HG03097 (cell line): ENCODE measurements at regions not wholly inside any gene's neighbourhood (a gene's known extent, or its start where the extent isn't known, plus 50 kb on each side); places are given as distances from the start of the nearest gene placed in this dataset.

Experiments used
- ATAC-seq: cut with Tn5 transposase; IDR thresholded peaks from one replicate; pipeline ENCODE4 v1.9.1; 2021; ENCODE audit not compliant: unreplicated experiment, low FRiP score

DNA sequence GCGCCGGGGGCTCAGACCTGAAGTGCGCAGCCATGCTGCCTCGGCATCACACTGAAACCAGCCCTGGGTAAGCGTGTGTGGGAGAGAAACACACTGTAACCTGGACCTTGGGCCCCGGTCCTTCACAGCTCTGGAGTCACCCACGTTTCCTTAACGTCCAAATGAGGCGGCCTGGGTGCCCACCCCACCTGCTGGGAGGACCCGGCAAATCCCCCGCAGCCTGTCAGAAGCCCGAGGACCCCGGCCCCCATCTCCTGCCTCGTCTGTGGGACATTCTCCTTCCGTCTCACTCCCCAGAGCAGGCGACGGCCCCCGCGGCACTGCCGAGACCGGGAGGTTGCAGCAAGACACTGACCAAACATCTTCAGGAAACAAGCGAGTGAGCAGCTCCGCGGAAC is 66.5 kb upstream of the GALNT9 start:
- ATAC-seq: no peak

DNA sequence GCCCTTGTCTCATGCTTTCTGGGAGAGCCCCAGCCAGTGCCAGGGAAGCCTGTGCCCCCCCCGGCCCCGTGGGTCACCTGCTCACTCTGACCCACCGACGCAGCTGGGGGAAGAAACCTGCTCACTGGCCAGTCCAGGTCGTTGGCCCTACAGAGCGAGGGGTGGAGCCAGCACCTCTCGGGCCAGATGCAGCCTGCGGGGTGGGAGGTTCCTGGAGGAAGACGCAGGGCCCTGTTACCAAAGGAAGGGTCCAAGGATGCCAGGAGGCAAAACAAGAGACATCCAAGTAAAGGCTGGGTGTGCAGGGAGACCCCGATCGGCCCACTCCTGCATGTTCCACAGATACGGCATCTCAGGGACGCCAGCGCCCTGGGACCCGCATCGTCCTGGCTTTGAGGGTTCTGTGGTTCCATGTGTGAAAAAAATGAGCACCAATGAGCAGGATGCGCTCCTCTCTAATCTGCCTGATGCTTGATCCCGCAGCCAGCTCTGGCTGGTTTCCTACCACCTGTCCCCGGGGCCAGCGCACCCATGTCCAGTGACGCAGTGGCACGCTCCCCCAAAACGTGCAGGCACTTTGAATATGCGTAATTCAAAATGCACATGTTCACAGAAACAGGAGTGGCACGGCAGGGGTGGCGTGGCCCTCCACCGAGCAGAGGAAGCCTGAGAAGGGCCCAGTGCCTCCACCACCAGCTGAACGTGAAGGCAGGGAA is 66.0 kb upstream of the GALNT9 start:
- ATAC-seq: no peak

- ATAC-seq: no peak
Measured at GRCh38 chr12:132393991-132394949, 64.9 kb upstream of the GALNT9 start.

DNA sequence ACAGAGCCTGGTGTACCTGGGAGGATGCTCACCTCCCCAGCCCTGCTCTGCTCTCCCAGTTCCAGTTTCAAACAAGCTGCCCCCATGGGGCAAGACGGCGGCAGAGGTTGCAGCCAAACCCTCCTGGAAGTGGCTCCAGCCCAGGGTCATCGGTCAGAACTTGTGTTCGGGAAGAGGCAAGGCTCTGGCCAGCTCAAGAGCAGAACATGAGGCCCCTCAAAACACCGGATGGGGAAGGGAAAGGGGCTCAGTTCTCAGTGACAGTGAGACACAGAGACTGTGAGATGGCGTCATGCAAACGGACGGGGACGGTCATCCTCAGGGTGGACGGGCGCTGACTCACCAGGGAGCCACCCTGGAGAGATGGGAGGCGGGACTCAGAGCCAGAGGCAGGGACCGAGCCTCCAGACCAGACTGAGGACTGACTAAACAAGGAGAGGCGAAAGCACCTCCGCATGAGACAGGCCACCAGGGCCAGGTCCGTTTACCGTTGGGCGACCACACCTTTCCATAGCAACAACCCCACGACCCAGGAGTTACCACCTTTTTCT is 63.9 kb upstream of the GALNT9 start:
- ATAC-seq: no peak

- ATAC-seq: no peak
Measured at GRCh38 chr12:132392389-132393244, 63.2 kb upstream of the GALNT9 start.

- ATAC-seq: no peak
Measured at GRCh38 chr12:132391326-132392041, 62.1 kb upstream of the GALNT9 start.

- ATAC-seq: no peak
Measured at GRCh38 chr12:132390287-132391076, 61.1 kb upstream of the GALNT9 start.

GRCh38 chr12:132389526-132390286 is 60.3 kb upstream of the GALNT9 start:
- no peak for ATAC-seq

DNA sequence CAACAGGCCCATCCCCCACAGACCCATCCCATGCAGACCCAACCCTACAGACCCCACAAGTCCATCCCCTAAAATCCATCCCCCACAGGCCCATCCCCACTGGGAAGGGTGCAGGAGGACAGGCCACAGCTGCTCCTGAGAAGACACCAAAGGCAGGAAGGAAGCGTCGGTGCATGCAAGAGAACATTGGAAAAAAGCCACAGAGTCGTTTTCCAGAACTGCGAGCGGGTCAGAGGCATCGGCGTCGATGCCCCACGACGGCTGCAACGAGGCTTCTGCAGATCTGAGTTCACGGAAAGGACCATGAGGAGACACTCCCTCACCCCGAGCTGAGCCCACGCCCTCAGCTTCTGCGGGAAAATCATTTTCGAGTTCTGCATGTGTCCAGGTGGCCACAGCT is 59.6 kb upstream of the GALNT9 start:
- ATAC-seq: no peak

- no peak for ATAC-seq
Measured at GRCh38 chr12:132388379-132389015, 59.1 kb upstream of the GALNT9 start.

DNA sequence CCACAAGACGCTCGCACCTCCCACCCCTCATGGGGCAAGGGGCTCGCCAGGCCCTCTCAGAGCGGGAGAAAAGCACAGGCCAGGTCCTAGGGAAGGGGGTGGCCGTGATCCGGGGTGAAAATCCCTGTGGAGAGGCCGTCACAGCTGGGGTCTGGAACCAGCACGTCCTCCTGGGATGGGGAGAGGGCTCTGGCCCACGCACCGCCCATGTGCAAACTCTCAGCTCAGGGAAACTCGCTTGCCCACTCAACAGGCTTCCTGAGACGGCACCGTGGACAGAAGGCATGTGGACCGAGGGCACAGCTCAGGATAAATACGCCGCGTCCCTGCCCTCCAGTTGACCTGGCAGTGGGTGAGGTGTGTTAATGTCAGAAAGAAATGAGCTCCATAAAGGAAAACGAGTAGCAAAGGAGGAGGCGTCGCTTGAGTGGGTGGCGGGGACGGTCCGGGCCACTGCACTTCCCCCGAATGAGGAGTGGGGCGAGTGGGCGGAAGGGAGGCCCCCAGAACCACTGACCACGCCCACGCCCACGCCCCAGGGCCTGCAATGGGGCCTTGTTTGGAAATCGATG is 57.6 kb upstream of the GALNT9 start:
- ATAC-seq: no peak

DNA sequence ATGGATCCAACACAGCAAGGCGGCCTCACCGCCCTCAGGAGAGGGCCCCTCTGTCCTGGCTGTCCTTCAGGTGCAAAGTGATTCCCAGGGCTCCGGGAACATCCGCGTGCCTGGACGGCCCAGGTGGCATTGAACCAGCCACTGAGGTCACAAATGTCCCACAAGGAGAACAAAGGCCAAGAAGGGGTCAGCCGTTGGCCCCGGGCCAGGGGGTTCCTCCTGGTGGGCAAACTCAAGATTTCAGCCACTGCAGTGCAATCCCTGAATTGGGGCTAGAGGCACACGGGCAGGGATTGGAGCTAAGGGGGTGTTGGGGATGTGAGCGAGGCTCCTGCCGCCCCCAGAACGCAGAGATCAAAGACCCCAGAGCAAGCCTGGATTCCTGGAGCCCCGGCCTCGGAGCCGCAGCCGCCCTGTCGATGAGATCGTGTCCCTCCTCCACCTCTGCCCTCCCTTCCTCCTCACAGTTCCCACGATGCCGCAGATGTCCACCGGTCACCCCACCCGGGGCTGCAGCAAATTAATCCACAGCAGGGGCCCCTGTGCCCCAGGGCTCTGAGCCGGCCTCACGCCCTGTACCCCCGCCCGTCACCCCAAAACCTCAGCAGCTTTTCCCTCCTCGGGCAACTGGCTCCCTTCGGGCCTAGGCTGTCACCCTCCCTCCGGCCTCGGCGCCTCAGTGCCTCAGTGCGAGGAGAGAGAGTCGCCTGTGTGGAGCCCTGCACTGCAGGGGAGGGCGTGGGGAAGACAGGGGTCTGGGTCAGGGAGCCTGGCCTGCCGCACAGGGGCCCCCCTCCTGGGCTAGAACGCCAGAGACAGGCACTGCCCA is 56.7 kb upstream of the GALNT9 start:
- no peak for ATAC-seq

DNA sequence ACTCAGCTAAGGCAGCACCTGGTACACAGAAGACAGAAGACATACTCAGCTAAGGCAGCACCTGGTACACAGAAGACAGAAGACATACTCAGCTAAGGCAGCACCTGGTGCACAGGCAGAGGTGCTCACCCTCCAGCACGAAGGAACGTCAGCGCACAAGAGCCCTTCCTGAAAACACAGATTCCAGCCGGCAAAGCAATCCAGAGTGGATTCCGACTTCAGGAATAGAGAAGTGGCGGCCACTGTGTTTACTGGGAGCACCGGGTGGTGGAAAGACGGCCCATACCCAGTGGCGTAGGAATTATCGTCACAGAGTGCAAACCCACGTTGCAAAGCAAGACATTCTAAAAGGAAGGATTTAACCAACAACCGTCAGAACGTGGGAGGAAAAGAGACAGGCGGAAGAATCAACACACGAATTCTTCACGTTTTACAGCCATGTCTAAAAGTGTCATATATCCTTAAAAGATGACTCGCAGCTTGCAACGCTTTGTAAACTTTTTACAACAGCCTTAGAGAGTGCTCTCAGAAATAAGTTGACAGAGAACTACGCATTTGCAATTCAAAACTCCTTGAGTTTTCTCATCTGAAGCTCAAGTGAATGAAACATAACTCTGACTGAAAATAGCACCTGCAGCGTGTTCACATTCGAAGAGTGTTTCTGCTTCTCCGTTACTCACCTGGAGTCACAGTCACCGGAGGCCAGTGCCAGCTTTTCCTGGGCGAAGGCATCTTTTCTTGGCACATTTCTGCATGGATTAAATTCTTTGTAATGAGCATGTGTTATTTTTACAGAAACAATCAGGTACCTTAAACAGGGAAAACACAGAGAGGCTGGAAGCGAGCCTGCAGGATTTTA is 55.8 kb upstream of the GALNT9 start:
- no peak for ATAC-seq

DNA sequence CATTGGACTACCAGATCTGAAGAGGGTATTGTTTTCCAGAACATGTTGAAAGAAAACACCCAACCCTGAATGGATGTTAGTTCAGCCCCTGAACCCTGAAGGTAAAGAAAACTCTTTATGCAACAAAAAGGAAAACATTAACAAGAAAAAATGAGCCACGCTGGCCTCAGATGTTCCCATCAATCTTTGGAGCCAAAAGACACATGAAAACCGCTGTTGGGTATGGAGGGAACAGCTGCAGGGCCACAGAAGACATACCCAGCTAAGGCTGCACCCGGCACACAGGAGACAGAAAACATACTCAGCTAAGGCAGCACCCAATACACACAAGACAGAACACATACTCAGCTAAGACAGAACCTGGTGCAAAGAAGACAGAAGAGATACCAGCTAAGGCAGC is 51.3 kb upstream of the GALNT9 start:
- ATAC-seq: no peak

- no peak for ATAC-seq
Measured at GRCh38 chr12:132379996-132380395, 50.6 kb upstream of the GALNT9 start.

GRCh38 chr12:132379576-132379975 is 50.2 kb upstream of the GALNT9 start:
- no peak for ATAC-seq
